Skeletal muscle tissue (tissue), 3 donors: ENCODE measurements at regions not wholly inside any gene's neighbourhood (a gene's known extent, or its start where the extent isn't known, plus 50 kb on each side); places are given as distances from the start of the nearest gene placed in this dataset.
"Not testable (repeated sequence)": the region's sequence is repeated elsewhere in the genome, so short reads cannot be mapped to it uniquely, and the experiment has no call there.

Experiments
- H3K27ac ChIP-seq: one replicate; pipeline ENCODE4 v1.7.0; 2013; ENCODE audit warnings: mild to moderate bottlenecking, low read depth, low read length, inconsistent platforms
- H3K27me3 ChIP-seq, 3 donors: one replicate each; pipeline ENCODE4 v1.7.0; 2013; ENCODE audit warnings: low read length in 3 of 3; ENCODE audit not compliant: control insufficient read depth in 3 of 3, insufficient read depth in 3 of 3
- H3K36me3 ChIP-seq, 3 donors: one replicate each; pipeline ENCODE4 v1.7.0; 2013; ENCODE audit warnings: low read length in 3 of 3; ENCODE audit not compliant: control insufficient read depth in 3 of 3, insufficient read depth in 3 of 3
- H3K4me1 ChIP-seq, 3 donors: one replicate each; pipeline ENCODE4 v1.7.0; 2013; ENCODE audit warnings: low read length in 3 of 3, mild to moderate bottlenecking in 3 of 3; ENCODE audit not compliant: control insufficient read depth in 3 of 3, insufficient read depth in 3 of 3
- H3K4me3 ChIP-seq, 3 donors: one replicate each; pipeline ENCODE4 v1.7.0; 2013; ENCODE audit warnings: low read length in 3 of 3
- H3K9ac ChIP-seq, 3 donors: one replicate each; pipeline ENCODE4 v1.7.0; 2013; ENCODE audit warnings: low read length in 3 of 3, mild to moderate bottlenecking in 3 of 3, moderate library complexity in 2 of 3, low read depth in 1 of 3
- H3K9me3 ChIP-seq, 3 donors: one replicate each; pipeline ENCODE4 v1.7.0; 2013; ENCODE audit warnings: low read length in 3 of 3; ENCODE audit not compliant: control insufficient read depth in 3 of 3
- donor health status: Osteomylitis.

- Histone ChIP-seq H3K9ac (no peak overlapping the region), H3K4me3 (no peak overlapping the region), H3K27ac (no peak overlapping the region), H3K9me3 (no peaks in the 10 kb centered on the region), H3K4me1 (peaks cover 0 to 3% (median 0%) of the 10 kb centered on the region in 3 donors), H3K27me3 (no peaks in the 10 kb centered on the region), H3K36me3 (no peaks in the 10 kb centered on the region)
Measured at GRCh38 chr2:224158831-224159230, 119.7 kb upstream of the SERPINE2 start.

GRCh38 chr2:224158061-224158460 is 119.0 kb upstream of the SERPINE2 start:
- no peak overlapping the region for H3K4me3 ChIP-seq
- peaks cover 0 to 3% (median 0%) of the 10 kb centered on the region in 3 donors for H3K4me1 ChIP-seq
- H3K9me3 ChIP-seq: no peaks in the 10 kb centered on the region
- no peak overlapping the region for H3K9ac ChIP-seq
- no peaks in the 10 kb centered on the region for H3K36me3 ChIP-seq
- no peak overlapping the region for H3K27ac ChIP-seq
- no peaks in the 10 kb centered on the region for H3K27me3 ChIP-seq

DNA sequence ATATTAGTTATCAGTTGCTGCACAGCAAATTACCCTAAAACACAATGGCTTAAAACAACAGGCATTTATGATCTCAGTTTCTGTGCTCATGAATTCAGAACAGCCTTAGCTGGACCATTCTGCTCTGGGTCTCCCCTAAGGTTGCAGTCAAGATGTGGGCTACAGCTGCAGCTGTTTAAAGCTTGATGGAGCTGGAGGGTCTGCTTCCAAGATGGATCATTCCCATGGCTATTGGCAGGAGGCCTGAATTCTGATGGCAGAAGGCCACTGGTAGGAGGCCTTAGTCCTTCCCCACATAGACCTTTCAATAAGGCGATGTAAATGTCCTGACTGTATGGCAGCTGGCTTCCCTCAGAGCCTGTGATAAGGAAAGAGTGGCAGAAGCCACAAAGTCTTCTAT is 118.6 kb upstream of the SERPINE2 start:
- Histone ChIP-seq H3K9ac (no peak overlapping the region), H3K4me3 (no peak overlapping the region), H3K36me3 (no peaks in the 10 kb centered on the region), H3K9me3 (no peaks in the 10 kb centered on the region), H3K27me3 (no peaks in the 10 kb centered on the region), H3K4me1 (peaks cover 0 to 3% (median 0%) of the 10 kb centered on the region in 3 donors), H3K27ac (no peak overlapping the region)

- Histone ChIP-seq H3K4me1 (no peaks in the 10 kb centered on the region), H3K27ac (no peak overlapping the region), H3K36me3 (no peaks in the 10 kb centered on the region), H3K9me3 (peaks cover 0 to 2% (median 0%) of the 10 kb centered on the region in 3 donors), H3K9ac (no peak overlapping the region), H3K4me3 (no peak overlapping the region), H3K27me3 (no peaks in the 10 kb centered on the region)
Measured at GRCh38 chr2:224156436-224156835, 117.3 kb upstream of the SERPINE2 start.

GRCh38 chr2:224155896-224156295 is 116.8 kb upstream of the SERPINE2 start:
- Histone ChIP-seq H3K27ac (no peak overlapping the region), H3K36me3 (no peaks in the 10 kb centered on the region), H3K4me3 (no peak overlapping the region), H3K9ac (no peak overlapping the region), H3K9me3 (peaks cover 0 to 2% (median 0%) of the 10 kb centered on the region in 3 donors), H3K4me1 (no peaks in the 10 kb centered on the region), H3K27me3 (no peaks in the 10 kb centered on the region)

GRCh38 chr2:224155371-224155770 is 116.3 kb upstream of the SERPINE2 start:
- H3K9ac ChIP-seq: no peak overlapping the region
- no peaks in the 10 kb centered on the region for H3K4me1 ChIP-seq
- H3K9me3 ChIP-seq: peaks cover 0 to 2% (median 0%) of the 10 kb centered on the region in 3 donors
- H3K36me3 ChIP-seq: no peaks in the 10 kb centered on the region
- no peak overlapping the region for H3K27ac ChIP-seq
- H3K27me3 ChIP-seq: no peaks in the 10 kb centered on the region
- no peak overlapping the region for H3K4me3 ChIP-seq

DNA sequence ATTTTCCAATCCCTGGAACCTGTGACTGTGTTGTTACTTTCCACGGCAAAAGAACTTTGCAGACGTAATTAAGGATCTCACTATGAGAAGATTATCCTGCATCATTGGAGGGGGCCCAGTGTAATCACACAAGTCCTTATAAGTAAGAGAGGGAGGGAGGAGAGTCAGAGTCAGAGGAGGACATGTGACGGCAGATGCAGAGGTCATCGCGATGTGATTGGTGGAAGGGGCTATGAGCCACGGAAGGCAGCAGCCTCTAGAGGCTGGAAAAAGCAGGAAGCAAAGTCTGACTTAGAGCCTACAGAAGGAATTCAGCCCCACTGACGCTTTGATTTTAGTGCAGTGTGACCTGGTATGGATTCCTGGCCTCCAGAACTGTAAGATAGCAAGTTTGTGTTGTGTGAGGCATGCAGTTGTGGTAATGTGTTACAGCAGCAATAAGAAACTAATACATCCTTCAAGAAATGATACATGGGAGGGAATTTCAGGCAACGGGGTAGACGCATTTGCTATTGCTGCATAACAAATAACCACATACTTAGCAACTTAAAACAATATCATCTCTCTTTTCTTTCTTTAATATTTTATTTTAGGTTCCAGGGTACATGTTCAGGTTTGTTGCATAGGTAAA is 112.7 kb upstream of the SERPINE2 start:
- no peaks in the 10 kb centered on the region for H3K36me3 ChIP-seq
- no peaks in the 10 kb centered on the region for H3K4me1 ChIP-seq
- H3K27me3 ChIP-seq: no peaks in the 10 kb centered on the region
- H3K4me3 ChIP-seq: no peak overlapping the region
- peaks cover 0 to 2% (median 0%) of the 10 kb centered on the region in 3 donors for H3K9me3 ChIP-seq
- no peak overlapping the region for H3K9ac ChIP-seq
- no peak overlapping the region for H3K27ac ChIP-seq

DNA sequence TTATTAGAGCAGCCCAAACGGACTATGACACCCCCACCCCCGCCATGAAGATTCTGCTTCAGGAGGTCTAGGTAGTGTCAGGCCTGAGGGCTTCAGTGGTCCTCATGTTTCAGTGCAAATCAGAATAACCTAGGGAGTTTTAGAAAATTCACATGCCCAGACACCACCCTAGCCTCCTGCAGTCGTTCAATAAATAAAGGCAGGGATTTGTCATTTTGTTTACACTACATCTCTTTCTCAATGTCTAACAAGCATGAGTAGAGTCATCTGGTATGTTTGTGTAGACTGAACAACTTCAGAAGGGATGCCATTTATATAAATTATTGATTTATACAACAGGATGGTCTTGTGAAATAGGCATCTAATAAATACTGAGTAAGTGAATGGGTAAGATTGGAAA is 112.1 kb upstream of the SERPINE2 start:
- Histone ChIP-seq H3K27me3 (no peaks in the 10 kb centered on the region), H3K27ac (no peak overlapping the region), H3K9me3 (peaks cover 0 to 2% (median 0%) of the 10 kb centered on the region in 3 donors), H3K4me1 (no peaks in the 10 kb centered on the region), H3K36me3 (no peaks in the 10 kb centered on the region), H3K4me3 (no peak overlapping the region), H3K9ac (no peak overlapping the region)

GRCh38 chr2:224148058-224148457 is 109.0 kb upstream of the SERPINE2 start:
- H3K27ac ChIP-seq, H3K27me3 ChIP-seq, H3K4me1 ChIP-seq, H3K9me3 ChIP-seq, H3K36me3 ChIP-seq, H3K9ac ChIP-seq, H3K4me3 ChIP-seq: not testable (repeated sequence)

DNA sequence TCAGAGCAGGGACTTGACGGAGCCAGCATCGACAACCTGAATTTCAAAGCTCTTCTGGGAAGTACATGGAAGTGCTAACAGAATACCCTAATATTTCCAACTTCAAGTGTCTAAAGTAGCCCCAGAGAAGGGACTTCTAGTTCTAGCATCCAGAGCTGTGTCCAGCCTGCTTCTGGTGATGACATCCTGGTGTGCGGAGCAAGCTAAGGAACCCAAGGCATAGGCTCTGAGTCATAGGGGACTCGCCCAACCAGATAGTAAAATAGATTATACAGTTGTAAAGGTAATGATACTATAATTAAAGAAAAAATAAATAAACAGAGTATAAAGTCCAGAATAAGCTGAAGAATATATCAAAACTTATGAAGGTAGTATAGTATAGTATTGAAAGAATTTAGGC is 108.1 kb upstream of the SERPINE2 start:
- H3K9me3 ChIP-seq: peaks cover 0 to 2% (median 0%) of the 10 kb centered on the region in 3 donors
- H3K9ac ChIP-seq: no peak overlapping the region
- H3K4me1 ChIP-seq: no peaks in the 10 kb centered on the region
- no peak overlapping the region for H3K27ac ChIP-seq
- H3K27me3 ChIP-seq: no peaks in the 10 kb centered on the region
- no peaks in the 10 kb centered on the region for H3K36me3 ChIP-seq
- H3K4me3 ChIP-seq: no peak overlapping the region
